MM.1S (cell line): ENCODE measurements at regions not wholly inside any gene's neighbourhood (a gene's known extent, or its start where the extent isn't known, plus 50 kb on each side); places are given as distances from the start of the nearest gene placed in this dataset.

Experiments used
- DNase-seq: peaks from one replicate; pipeline ENCODE4 v3.0.0-alpha.2; 2015
- H2AFZ ChIP-seq: fragments of 300-600 bp; sonication (generic); 2 replicates; pipeline ENCODE4 v1.6.0; 2016; ENCODE audit warnings: antibody characterized with exemption, low read length
- H3F3A ChIP-seq: fragments of 300-600 bp; sonication (generic); 2 replicates; pipeline ENCODE4 v1.6.1; 2016; ENCODE audit warnings: mild to moderate bottlenecking, antibody characterized with exemption, low read length, moderate library complexity, mixed read lengths; ENCODE audit not compliant: insufficient read depth
- H3K27ac ChIP-seq: fragments of 300-600 bp; sonication (generic); 2 replicates; pipeline ENCODE4 v1.5.1; 2016; ENCODE audit warnings: mild to moderate bottlenecking, low read length
- H3K27me3 ChIP-seq: fragments of 300-600 bp; sonication (generic); replicated peaks from 2 replicates; pipeline ENCODE4 v1.6.0; 2016; ENCODE audit warnings: low read length; ENCODE audit not compliant: insufficient read depth
- H3K36me3 ChIP-seq: fragments of 300-600 bp; sonication (generic); replicated peaks from 2 replicates; pipeline ENCODE4 v1.6.1; 2016; ENCODE audit warnings: mild to moderate bottlenecking, low read length, mixed read lengths; ENCODE audit not compliant: insufficient read depth
- H3K4me1 ChIP-seq: fragments of 300-600 bp; sonication (generic); 2 replicates; pipeline ENCODE4 v1.6.1; 2016; ENCODE audit warnings: low read length, mixed read lengths
- H3K4me2 ChIP-seq: fragments of 300-600 bp; sonication (generic); 2 replicates; pipeline ENCODE4 v1.6.0; 2016; ENCODE audit warnings: low read depth, low read length
- H3K4me3 ChIP-seq: fragments of 300-600 bp; sonication (generic); 2 replicates; pipeline ENCODE4 v1.5.1; 2016; ENCODE audit warnings: low read length, mixed read lengths
- H3K79me2 ChIP-seq: fragments of 300-600 bp; sonication (generic); 2 replicates; pipeline ENCODE4 v1.6.1; 2016; ENCODE audit warnings: mixed run types, low read length, mixed read lengths
- H3K9ac ChIP-seq: fragments of 300-600 bp; sonication (generic); 2 replicates; pipeline ENCODE4 v1.6.1; 2016; ENCODE audit warnings: low read length, mixed read lengths
- H3K9me2 ChIP-seq: fragments of 300-600 bp; sonication (generic); replicated peaks from 2 replicates; pipeline ENCODE4 v1.6.1; 2016; ENCODE audit warnings: mild to moderate bottlenecking, low read length, mixed read lengths; ENCODE audit not compliant: insufficient read depth
- H3K9me3 ChIP-seq: fragments of 300-600 bp; sonication (generic); replicated peaks from 2 replicates; pipeline ENCODE4 v1.6.1; 2016; ENCODE audit warnings: mild to moderate bottlenecking, low read length, mixed read lengths; ENCODE audit not compliant: insufficient read depth
- H4K20me1 ChIP-seq: fragments of 300-600 bp; sonication (generic); 2 replicates; pipeline ENCODE4 v1.6.1; 2016; ENCODE audit warnings: mild to moderate bottlenecking, low read length, moderate library complexity, mixed read lengths; ENCODE audit not compliant: insufficient read depth
- EZH2 ChIP-seq: fragments of 300-600 bp; sonication (generic); optimal IDR thresholded peaks from 2 replicates; pipeline ENCODE3; 2017; ENCODE audit warnings: low read depth, mild to moderate bottlenecking, antibody characterized with exemption, low read length, mixed read lengths
- EZH2phosphoT487 ChIP-seq: fragments of 300-600 bp; sonication (generic); IDR thresholded peaks from 2 replicates; pipeline ENCODE4 v1.6.1; 2018; ENCODE audit warnings: antibody characterized with exemption, low read length
- TF ChIP-seq, protein P1 (sequence below): fragments of 300-600 bp; sonication (generic); IDR thresholded peaks from 2 replicates; pipeline ENCODE4 v1.5.1; 2016; ENCODE audit warnings: antibody characterized with exemption, low read length, mixed read lengths

DNA sequence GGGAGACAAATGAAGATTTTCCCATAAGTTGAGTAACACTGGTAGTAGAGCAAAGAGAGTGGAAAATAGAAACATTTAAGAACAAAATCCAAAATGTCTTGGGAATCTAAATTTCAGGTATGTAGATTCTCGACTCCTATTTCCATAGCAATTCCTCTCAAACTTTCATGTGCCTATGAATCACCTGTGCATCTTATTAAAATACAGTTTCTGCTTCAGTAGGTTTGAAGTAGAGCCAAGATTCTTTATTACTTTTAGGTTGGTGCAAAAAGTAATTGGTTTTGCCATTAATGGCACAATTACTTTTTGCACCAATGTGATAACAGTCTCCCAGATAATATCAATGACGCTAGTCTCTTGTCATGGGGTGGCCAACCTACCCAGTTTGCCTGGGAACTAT, 115.3 kb upstream of the SLC5A12 start:
- no peaks in the 10 kb centered on the region for H3K9me3 ChIP-seq
- H2AFZ ChIP-seq: no peak overlapping the region
- no peak for DNase-seq
- no peaks in the 10 kb centered on the region for H3K27me3 ChIP-seq
- H3K79me2 ChIP-seq: no peaks in the 10 kb centered on the region
- no peak overlapping the region for H3K4me2 ChIP-seq
- no peak overlapping the region for H3K4me3 ChIP-seq
- TF ChIP-seq EZH2 (no peak), EZH2phosphoT487 (no peak)
- TF ChIP-seq, protein P1, sequence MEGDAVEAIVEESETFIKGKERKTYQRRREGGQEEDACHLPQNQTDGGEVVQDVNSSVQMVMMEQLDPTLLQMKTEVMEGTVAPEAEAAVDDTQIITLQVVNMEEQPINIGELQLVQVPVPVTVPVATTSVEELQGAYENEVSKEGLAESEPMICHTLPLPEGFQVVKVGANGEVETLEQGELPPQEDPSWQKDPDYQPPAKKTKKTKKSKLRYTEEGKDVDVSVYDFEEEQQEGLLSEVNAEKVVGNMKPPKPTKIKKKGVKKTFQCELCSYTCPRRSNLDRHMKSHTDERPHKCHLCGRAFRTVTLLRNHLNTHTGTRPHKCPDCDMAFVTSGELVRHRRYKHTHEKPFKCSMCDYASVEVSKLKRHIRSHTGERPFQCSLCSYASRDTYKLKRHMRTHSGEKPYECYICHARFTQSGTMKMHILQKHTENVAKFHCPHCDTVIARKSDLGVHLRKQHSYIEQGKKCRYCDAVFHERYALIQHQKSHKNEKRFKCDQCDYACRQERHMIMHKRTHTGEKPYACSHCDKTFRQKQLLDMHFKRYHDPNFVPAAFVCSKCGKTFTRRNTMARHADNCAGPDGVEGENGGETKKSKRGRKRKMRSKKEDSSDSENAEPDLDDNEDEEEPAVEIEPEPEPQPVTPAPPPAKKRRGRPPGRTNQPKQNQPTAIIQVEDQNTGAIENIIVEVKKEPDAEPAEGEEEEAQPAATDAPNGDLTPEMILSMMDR: no peak
- H3F3A ChIP-seq: no peaks in the 10 kb centered on the region
- no peaks in the 10 kb centered on the region for H3K36me3 ChIP-seq
- no peaks in the 10 kb centered on the region for H3K4me1 ChIP-seq
- no peak overlapping the region for H3K9ac ChIP-seq
- H4K20me1 ChIP-seq: no peaks in the 10 kb centered on the region
- no peaks in the 10 kb centered on the region for H3K9me2 ChIP-seq
- H3K27ac ChIP-seq: no peak overlapping the region

DNA sequence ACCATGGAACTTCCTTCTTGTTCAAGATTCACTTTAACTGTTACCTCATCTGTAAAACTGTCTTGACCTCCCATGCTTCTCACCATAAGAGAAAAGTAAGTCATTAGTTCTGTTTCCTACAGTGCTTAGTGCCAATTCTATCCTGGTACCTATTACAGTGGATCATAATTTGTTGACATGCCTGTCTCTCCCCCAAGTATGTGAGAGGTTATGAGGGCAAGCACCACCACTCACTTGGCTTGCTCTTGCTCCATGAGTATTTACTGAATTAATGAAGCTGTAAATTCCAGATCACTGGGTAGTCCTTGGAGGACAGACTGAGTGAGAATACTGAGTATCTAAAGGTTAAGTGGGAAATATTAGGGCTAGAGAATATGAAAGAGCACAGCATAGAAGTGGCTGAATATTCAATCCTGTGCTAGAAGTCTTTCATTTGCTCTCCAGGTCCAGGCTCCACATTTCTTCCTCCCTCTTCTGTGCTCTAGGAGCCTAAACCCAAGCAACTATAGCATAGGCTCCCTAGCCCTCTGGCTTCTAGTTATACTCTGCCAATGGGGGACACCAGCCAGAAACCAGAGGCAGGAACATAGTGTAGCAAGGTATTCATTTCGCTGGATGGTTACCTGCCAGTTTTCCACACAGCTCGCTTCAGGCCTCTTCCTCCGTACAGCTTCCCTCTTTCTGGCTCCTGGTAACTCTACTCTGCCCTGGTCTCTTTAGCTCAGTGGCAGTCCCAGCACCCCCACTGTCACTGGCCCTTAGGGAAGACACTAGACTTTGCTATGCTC, 118.2 kb upstream of the SLC5A12 start:
- Histone ChIP-seq H3K9me3 (no peaks in the 10 kb centered on the region), H2AFZ (no peak overlapping the region), H3K4me1 (no peaks in the 10 kb centered on the region), H3K36me3 (no peaks in the 10 kb centered on the region), H3K27me3 (no peaks in the 10 kb centered on the region), H3F3A (no peaks in the 10 kb centered on the region), H3K27ac (no peak overlapping the region), H3K9me2 (no peaks in the 10 kb centered on the region), H3K4me2 (no peak overlapping the region), H3K4me3 (no peak overlapping the region), H3K79me2 (no peaks in the 10 kb centered on the region), H4K20me1 (no peaks in the 10 kb centered on the region), H3K9ac (no peak overlapping the region)
- TF ChIP-seq EZH2phosphoT487 (no peak), EZH2 (no peak)
- TF ChIP-seq, protein P1: no peak
- no peak for DNase-seq

DNA sequence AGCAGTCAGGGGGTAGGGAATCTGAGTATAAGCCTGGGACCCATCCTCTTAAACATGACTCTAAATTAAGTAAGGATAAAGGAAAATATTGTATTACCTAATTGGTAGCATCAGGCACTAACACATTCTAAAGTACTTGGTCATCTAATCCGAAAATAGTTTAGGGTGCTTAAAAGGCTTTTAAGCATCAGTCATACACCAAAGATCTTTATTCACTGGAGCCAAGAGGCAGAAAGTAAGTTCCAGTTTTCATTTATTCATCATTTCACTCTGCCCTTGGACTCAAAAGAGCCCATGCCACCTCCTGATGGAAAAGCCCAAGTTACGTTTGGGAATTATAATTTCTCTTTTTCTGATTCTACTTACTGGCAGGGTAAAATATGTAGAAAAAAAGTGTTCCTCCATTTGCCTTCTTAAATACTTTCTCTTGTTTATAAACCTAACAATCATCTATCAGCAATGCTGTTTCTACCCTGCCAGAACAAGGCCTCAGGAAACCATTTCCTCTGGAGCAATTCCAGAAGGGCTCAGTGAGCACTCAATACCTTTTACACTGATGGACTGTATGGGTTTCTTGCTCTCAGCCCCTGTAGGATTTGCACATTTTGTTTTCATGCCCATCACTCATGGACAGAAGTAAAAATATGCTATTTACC, 120.1 kb upstream of the SLC5A12 start:
- Histone ChIP-seq H3K4me3 (no peak overlapping the region), H2AFZ (no peak overlapping the region), H3F3A (no peaks in the 10 kb centered on the region), H3K4me1 (no peaks in the 10 kb centered on the region), H3K27ac (no peak overlapping the region), H3K4me2 (no peak overlapping the region), H3K9ac (no peak overlapping the region), H3K36me3 (no peaks in the 10 kb centered on the region), H3K9me3 (no peaks in the 10 kb centered on the region), H4K20me1 (no peaks in the 10 kb centered on the region), H3K27me3 (no peaks in the 10 kb centered on the region), H3K9me2 (no peaks in the 10 kb centered on the region), H3K79me2 (no peaks in the 10 kb centered on the region)
- TF ChIP-seq, protein P1: no peak
- TF ChIP-seq EZH2phosphoT487: no peak
- DNase-seq: no peak
